HG02678 (cell line): ENCODE measurements at regions not wholly inside any gene's neighbourhood (a gene's known extent, or its start where the extent isn't known, plus 50 kb on each side); places are given as distances from the start of the nearest gene placed in this dataset.
"Not testable (repeated sequence)": the region's sequence is repeated elsewhere in the genome, so short reads cannot be mapped to it uniquely, and the experiment has no call there.

Experiments used
- ATAC-seq: cut with Tn5 transposase; IDR thresholded peaks from one replicate; pipeline ENCODE4 v1.9.1; 2021; ENCODE audit warnings: mild to moderate bottlenecking, moderate library complexity; ENCODE audit not compliant: unreplicated experiment

GRCh38 chr3:26058901-26059321, 269.0 kb downstream of the OXSM start:
- no peak for ATAC-seq

DNA sequence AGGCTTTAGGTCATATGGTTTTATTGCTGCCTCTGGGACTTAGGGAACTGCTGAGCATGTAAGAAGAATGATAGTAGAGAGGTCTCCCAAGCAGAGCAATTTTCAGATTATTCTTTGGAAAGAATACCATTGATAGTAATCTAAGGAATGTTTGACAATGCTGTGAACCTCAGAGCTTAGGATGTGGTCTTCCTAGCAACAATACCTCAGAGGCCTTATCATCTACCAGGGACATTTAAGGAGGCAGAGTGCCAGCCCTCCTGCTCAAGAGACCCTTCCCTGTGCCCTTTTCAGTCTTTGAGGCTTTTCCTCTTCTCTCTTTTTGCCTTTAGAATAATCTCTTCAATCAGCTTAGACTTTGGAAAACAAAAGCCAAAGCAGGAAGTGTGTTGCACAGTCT, 272.1 kb downstream of the OXSM start:
- no peak for ATAC-seq

GRCh38 chr3:26064297-26064696, 274.4 kb downstream of the OXSM start:
- no peak for ATAC-seq

DNA sequence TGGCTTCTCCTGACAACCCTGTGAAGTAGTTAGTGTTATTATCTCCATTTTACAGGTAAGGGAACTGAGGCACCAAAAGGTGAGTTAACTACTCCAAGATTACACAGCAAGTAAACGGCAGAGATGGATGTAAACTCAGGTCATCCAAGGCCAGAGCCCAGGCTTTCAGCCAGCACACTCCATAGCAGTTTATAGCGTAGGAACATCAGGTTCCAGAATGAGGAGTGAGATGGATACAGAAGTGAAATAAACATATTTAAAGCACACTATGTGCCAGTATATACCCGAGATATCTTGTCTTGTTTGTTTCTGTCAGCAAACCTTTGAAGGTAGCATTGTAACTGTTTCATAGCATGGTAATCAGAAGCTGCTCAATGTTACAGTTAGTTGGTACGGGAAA, 279.0 kb downstream of the OXSM start:
- ATAC-seq, result no peak

GRCh38 chr3:26070854-26071253, 281.0 kb downstream of the OXSM start:
- no peak for ATAC-seq

DNA sequence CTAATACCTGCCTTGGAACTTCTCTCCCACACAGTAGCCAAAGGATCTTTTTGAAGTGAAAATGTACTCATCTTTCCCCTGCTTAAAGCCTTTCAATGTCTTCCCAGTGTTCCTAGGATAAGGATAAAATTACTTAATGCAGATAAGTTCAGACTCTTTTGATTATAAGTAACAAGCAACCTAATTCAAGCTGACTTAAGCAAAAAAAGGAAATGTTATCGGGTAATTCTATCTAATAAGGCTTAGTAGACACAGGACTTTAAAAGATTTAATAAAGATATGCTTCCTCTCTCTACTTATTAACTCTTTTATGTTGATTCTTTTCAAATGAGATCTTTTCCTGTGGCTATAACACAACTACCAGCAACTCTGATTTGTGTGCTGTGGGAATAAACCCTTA, 284.2 kb downstream of the OXSM start:
- no peak for ATAC-seq

DNA sequence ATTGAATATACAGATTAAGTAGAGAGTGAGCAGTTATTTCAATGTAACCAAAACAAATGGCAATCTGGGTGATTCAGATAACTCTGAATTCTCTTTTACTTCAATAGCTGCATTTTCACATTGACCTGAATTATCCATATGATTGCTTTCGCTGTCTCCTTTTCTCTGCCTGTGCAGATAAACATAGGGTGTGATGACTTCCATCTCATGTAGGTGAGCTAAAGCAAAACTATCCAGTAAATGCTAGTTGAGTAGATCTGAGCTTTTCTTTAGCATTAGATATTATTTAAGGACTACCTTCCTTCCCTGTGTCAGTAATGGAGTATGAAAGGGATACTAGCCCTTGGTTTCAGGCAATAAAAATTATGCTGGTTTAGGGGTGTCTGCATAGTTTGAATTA, 288.6 kb downstream of the OXSM start:
- ATAC-seq, result no peak

- ATAC-seq, result no peak
Observed at GRCh38 chr3:26081166-26081565, 291.3 kb downstream of the OXSM start.

DNA sequence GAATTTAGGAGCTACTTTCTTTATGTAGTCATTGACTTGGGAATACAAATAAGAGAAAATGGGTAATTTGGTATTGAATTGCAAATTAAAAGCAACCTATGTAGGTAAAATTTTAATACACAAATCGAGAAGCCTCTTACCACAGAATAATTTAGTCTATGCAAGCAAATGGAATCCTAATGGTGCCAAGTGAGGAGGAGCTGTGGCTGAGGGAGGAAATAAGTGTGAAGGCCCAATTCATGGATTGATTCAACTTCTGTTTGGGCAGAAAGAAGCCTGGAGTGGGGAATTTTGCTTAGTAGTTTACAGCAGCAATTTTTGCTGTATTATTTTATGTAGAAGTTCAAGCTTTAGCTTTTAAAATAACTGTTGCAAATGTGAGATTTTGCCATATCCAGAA, 291.9 kb downstream of the OXSM start:
- no peak for ATAC-seq

DNA sequence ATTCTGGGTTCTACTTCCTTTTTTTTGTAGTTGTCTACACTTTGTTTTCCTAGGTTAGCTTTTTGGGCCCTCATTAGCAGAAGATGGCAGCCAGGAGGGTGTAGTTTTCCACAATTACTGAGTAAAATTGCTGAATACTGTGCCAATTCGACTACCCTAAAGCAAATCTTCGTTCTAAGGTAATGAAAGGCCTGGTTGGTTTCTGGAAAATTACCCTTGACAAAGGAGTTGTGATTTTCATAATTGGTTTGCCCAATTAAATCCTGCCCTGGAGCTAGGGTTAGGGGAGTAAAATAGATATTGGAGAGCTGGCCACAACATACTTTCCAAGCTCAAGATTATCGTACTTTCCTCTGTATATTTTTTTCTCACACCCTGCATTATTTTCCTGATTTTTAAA, 293.0 kb downstream of the OXSM start:
- ATAC-seq, result no peak

DNA sequence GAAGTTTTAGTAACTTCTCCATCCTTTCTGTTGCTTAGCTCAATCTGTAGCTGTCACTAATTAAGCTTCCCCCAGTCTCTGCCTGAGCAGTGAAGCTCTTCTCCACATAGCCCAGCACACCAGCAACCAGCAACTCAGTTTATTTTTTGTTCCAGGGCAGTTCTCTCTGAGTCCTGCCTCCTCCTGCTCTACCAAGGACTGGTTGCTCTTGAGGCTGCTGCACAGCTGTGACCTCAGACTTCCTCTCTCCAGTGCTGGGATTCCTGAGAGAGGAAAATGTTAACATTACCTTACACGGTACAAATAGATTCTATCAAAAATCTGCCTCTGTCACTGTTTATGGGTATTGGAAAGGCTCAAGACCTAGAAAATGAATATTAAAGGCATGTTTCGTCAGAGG, 294.7 kb downstream of the OXSM start:
- no peak for ATAC-seq

- no peak for ATAC-seq
Observed at GRCh38 chr3:26087751-26088150, 297.9 kb downstream of the OXSM start.

GRCh38 chr3:26089249-26089648, 299.4 kb downstream of the OXSM start:
- no peak for ATAC-seq

DNA sequence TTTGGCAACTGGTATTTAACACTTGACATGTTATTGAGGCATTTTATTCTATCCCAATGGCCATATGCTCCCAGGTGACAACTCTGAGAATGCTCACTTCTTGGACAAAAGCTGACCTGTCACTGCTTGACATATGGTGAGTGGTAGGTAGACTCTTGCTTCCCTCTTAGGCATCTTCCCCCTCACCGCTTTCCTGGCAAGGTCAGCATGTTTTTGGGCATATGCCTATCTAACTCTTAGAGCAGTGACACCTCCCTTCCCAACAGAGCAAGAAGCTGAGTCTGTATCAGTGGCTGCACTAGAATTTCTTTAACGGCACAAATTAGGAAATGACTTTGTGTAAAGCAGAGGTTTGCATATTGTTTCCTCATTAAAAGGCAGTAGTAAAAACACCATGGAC, 300.7 kb downstream of the OXSM start:
- ATAC-seq, result no peak

DNA sequence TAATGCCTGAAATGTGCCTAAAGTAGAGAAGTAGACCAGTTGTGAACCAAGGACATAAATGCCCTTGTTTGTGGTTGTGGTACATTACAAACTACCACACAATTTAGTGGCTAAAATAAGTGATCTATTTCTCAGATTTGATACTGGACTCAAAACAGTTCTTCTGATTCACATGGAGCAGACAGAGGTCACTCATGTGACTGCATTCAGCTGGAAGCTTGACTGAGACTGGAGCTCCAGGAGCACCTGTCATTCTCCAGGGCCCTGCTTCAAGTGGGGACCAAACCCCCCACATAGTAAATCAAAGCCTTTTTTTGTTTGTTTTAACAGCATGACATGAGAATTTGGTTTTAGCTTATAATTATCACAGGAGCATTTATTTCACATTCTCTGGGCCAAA, 301.2 kb downstream of the OXSM start:
- no peak for ATAC-seq

DNA sequence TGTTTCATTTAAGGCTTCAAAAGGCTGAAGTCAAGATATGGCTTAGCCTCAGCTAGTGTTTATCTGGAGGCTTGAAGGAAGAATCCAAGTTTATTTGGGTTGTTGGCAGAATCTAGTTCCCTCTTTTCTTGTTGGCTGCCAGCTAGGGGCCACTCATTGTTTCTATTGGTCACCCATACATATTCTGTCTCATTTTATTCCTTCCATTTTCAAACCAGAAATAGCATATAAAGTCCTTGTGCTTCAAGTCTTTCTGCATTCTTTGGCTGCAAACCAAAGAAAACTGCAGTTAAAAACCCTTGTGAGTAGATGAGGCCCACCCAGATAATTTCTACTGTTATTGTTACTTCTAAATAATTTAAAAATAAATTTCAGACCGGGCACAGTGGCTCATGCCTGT, 301.7 kb downstream of the OXSM start:
- ATAC-seq, result no peak

DNA sequence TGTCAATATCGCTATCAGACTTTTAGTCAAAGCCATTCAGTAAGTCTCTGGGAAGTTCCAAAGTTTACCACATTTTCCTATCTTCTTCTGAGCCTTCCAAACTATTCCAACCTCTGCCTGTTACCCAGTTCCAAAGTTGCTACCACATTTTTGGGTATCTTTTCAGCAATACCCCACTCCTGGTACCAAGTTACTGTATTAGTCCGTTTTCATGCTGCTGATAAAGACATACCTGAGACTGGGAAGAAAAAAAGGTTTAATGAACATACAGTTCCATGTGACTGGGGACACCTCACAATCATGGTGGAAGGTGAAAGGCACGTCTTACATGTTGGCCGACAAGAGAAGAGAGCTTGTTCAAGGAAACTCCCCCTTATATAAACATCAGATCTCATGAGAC, 307.2 kb downstream of the OXSM start:
- ATAC-seq, result not testable (repeated sequence)

GRCh38 chr3:26099692-26100091, 309.8 kb downstream of the OXSM start:
- ATAC-seq, result no peak

DNA sequence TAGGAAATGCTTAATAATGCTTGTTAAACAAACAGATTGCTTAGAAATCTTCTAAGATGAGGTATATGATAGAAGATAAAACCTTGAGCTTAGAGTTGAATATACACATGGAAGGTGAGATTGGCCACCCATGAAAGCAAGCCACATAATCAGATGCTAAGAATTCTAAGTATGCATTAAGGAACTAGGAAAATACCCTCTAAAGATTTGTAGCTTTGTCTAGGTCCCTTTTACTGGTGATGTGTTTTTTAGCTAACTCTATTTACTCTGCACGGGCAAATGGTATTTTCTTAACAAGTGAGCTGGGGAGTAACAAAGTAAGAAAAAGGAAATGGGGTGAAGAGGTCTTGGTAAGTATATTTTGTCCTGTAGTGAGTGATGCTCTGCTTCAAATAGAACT, 310.3 kb downstream of the OXSM start:
- no peak for ATAC-seq

GRCh38 chr3:26102376-26102775, 312.5 kb downstream of the OXSM start:
- ATAC-seq, result no peak

GRCh38 chr3:26104851-26105251, 315.0 kb downstream of the OXSM start:
- ATAC-seq, result no peak

DNA sequence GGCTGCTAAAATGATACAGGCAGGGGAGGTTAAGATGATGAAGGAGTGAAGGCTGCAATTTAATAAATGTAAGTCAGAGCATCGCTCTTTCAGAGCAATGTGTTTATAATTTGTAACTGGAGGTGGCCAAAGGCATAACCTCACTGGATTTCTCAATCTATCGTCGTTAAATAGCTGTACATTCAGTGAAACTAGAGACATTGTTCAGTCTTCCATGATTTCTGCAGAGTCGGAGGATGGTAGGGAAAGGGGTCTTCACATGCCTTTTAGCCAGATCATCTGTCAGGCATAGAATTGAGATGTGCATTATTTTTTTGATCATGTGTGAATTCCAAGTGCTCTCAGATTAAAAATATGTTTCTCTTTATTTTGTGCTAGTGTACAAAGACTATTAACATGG, 315.4 kb downstream of the OXSM start:
- no peak for ATAC-seq

GRCh38 chr3:26106228-26106627, 316.3 kb downstream of the OXSM start:
- ATAC-seq, result no peak
